ENCODE measurements at regions not wholly inside any gene's neighbourhood (a gene's known extent, or its start where the extent isn't known, plus 50 kb on each side); places are given as distances from the start of the nearest gene placed in this dataset.

DNA sequence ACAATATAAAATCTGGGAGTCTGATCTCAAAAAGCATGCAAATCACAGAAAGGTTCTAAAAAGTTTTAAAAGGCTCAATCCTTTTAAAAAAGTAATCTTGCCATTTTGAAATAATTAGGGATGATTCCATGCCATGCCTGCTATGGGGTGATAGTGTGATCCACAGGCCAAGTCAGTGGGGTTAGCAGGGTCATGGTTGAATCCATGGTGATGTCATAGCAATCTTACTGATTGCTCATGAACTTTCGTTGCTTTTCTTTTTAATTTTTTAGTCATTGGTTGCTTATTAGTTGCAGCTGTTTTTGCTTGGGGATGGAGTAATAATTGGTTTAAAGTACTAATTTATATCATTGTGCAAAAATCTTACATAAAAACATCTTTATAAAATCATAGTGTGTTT is 485.0 kb downstream of the ENC1 start:
- TF ChIP-seq TAF1 (IDR thresholded peaks at IDR 0.05; ENCODE audit: low read depth, low read length) (no peak), POLR2A (IDR thresholded peaks at IDR 0.05; ENCODE audit: low read depth, low read length) (no peak), POLR2AphosphoS5 (IDR thresholded peaks at IDR 0.05; ENCODE audit: low read depth, low read length) (no peak), SPI1 (IDR thresholded peaks at IDR 0.05; ENCODE audit: low read depth, low read length) (no peak)

Data from GM12891 (cell line).